ENCODE measurements at regions not wholly inside any gene's neighbourhood (a gene's known extent, or its start where the extent isn't known, plus 50 kb on each side); places are given as distances from the start of the nearest gene placed in this dataset.

DNA sequence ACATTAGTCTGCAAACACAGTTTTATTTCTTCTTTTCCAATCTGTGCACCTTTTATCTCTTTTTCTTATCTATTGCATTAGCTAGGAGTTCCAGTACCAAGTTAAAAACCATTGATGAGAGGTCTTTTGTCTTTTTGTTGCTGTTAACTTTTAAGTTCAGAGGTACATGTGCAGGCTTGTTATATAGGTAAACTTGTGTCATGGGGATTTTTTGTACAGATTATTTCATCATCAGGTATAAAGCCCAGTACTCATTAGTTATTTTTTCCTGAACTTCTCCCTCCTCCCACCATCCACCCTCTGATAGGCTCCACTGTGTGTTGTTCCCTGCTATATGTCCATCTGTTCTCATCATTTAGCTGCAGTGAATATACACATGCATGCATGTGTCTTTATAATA lies 349.9 kb downstream of the PDHA2 start:
- TF ChIP-seq, protein P1, sequence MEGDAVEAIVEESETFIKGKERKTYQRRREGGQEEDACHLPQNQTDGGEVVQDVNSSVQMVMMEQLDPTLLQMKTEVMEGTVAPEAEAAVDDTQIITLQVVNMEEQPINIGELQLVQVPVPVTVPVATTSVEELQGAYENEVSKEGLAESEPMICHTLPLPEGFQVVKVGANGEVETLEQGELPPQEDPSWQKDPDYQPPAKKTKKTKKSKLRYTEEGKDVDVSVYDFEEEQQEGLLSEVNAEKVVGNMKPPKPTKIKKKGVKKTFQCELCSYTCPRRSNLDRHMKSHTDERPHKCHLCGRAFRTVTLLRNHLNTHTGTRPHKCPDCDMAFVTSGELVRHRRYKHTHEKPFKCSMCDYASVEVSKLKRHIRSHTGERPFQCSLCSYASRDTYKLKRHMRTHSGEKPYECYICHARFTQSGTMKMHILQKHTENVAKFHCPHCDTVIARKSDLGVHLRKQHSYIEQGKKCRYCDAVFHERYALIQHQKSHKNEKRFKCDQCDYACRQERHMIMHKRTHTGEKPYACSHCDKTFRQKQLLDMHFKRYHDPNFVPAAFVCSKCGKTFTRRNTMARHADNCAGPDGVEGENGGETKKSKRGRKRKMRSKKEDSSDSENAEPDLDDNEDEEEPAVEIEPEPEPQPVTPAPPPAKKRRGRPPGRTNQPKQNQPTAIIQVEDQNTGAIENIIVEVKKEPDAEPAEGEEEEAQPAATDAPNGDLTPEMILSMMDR (IDR thresholded peaks at IDR 0.05; ENCODE audit: low read depth, low read length, missing input control), result no peak
- TF ChIP-seq TAF1 (conservative IDR thresholded peaks at IDR 0.05) (no peak), FOXA1 (IDR thresholded peaks at IDR 0.05) (no peak), SP1 (IDR thresholded peaks at IDR 0.05) (no peak)

Data from liver (tissue), 3 donors.